ENCODE measurements at regions not wholly inside any gene's neighbourhood (a gene's known extent, or its start where the extent isn't known, plus 50 kb on each side); places are given as distances from the start of the nearest gene placed in this dataset.
"Not testable (repeated sequence)": the region's sequence is repeated elsewhere in the genome, so short reads cannot be mapped to it uniquely, and the experiment has no call there.

GRCh38 chr1:199084293-199084692 lies 445.5 kb downstream of the PTPRC start:
- H3K36me3 ChIP-seq = no peaks in the 10 kb centered on the region
- no peak for DNase-seq (ENCODE audit: low read depth in 1 of 2, low spot score in 2 of 2)
- H3K9me3 ChIP-seq (replicated peaks) = no peaks in the 10 kb centered on the region
- H3K27me3 ChIP-seq (replicated peaks) = no peaks in the 10 kb centered on the region
- H3K4me3 ChIP-seq = no peak overlapping the region
- H3K27ac ChIP-seq = no peak overlapping the region
- H3K4me1 ChIP-seq (replicated peaks) = no peaks in the 10 kb centered on the region

GRCh38 chr1:199085903-199086302 lies 447.1 kb downstream of the PTPRC start:
- DNase-seq (ENCODE audit: low read depth in 1 of 2, low spot score in 2 of 2) = no peak
- H3K9me3 ChIP-seq (replicated peaks) = no peaks in the 10 kb centered on the region
- H3K27me3 ChIP-seq (replicated peaks) = no peaks in the 10 kb centered on the region
- H3K4me3 ChIP-seq = no peak overlapping the region
- no peaks in the 10 kb centered on the region for H3K36me3 ChIP-seq
- no peak overlapping the region for H3K27ac ChIP-seq
- no peaks in the 10 kb centered on the region for H3K4me1 ChIP-seq (replicated peaks)

- DNase-seq (ENCODE audit: low read depth in 1 of 2, low spot score in 2 of 2) = no peak
- Histone ChIP-seq H3K27ac (no peak overlapping the region), H3K36me3 (no peaks in the 10 kb centered on the region), H3K27me3 (replicated peaks) (no peaks in the 10 kb centered on the region), H3K4me3 (no peak overlapping the region), H3K9me3 (replicated peaks) (no peaks in the 10 kb centered on the region), H3K4me1 (replicated peaks) (no peaks in the 10 kb centered on the region)
Measured at GRCh38 chr1:199087144-199087543, 448.3 kb downstream of the PTPRC start.

- Histone ChIP-seq H3K27me3 (replicated peaks) (no peaks in the 10 kb centered on the region), H3K9me3 (replicated peaks) (no peaks in the 10 kb centered on the region), H3K4me1 (replicated peaks) (no peaks in the 10 kb centered on the region), H3K36me3 (no peaks in the 10 kb centered on the region), H3K27ac (no peak overlapping the region), H3K4me3 (no peak overlapping the region)
- DNase-seq (ENCODE audit: low read depth in 1 of 2, low spot score in 2 of 2) = no peak
Measured at GRCh38 chr1:199089393-199090122, 450.7 kb downstream of the PTPRC start.

- not testable (repeated sequence) for H3K4me3 ChIP-seq; H3K27me3 ChIP-seq (replicated peaks); H3K36me3 ChIP-seq; DNase-seq (ENCODE audit: low read depth in 1 of 2, low spot score in 2 of 2); H3K4me1 ChIP-seq (replicated peaks); H3K27ac ChIP-seq; H3K9me3 ChIP-seq (replicated peaks)
Measured at GRCh38 chr1:199095628-199096027, 456.8 kb downstream of the PTPRC start.

GRCh38 chr1:199096591-199096990 lies 457.8 kb downstream of the PTPRC start:
- no peak overlapping the region for H3K27ac ChIP-seq
- no peaks in the 10 kb centered on the region for H3K27me3 ChIP-seq (replicated peaks)
- no peaks in the 10 kb centered on the region for H3K9me3 ChIP-seq (replicated peaks)
- DNase-seq (ENCODE audit: low read depth in 1 of 2, low spot score in 2 of 2) = no peak
- no peaks in the 10 kb centered on the region for H3K36me3 ChIP-seq
- H3K4me1 ChIP-seq (replicated peaks) = no peaks in the 10 kb centered on the region
- H3K4me3 ChIP-seq = no peak overlapping the region

GRCh38 chr1:199098468-199098867 lies 459.6 kb downstream of the PTPRC start:
- Histone ChIP-seq H3K4me1 (replicated peaks) (no peaks in the 10 kb centered on the region), H3K4me3 (no peak overlapping the region), H3K27me3 (replicated peaks) (no peaks in the 10 kb centered on the region), H3K9me3 (replicated peaks) (no peaks in the 10 kb centered on the region), H3K27ac (no peak overlapping the region), H3K36me3 (no peaks in the 10 kb centered on the region)
- DNase-seq (ENCODE audit: low read depth in 1 of 2, low spot score in 2 of 2) = no peak

- H3K27me3 ChIP-seq (replicated peaks) = no peaks in the 10 kb centered on the region
- H3K4me3 ChIP-seq = no peak overlapping the region
- no peak overlapping the region for H3K27ac ChIP-seq
- H3K36me3 ChIP-seq = no peaks in the 10 kb centered on the region
- H3K9me3 ChIP-seq (replicated peaks) = no peaks in the 10 kb centered on the region
- H3K4me1 ChIP-seq (replicated peaks) = no peaks in the 10 kb centered on the region
- no peak for DNase-seq (ENCODE audit: low read depth in 1 of 2, low spot score in 2 of 2)
Measured at GRCh38 chr1:199101139-199101538, 462.3 kb downstream of the PTPRC start.

GRCh38 chr1:199101635-199102034 lies 462.8 kb downstream of the PTPRC start:
- H3K9me3 ChIP-seq (replicated peaks) = no peaks in the 10 kb centered on the region
- H3K4me1 ChIP-seq (replicated peaks) = no peaks in the 10 kb centered on the region
- no peaks in the 10 kb centered on the region for H3K36me3 ChIP-seq
- no peak for DNase-seq (ENCODE audit: low read depth in 1 of 2, low spot score in 2 of 2)
- no peak overlapping the region for H3K4me3 ChIP-seq
- H3K27ac ChIP-seq = no peak overlapping the region
- H3K27me3 ChIP-seq (replicated peaks) = no peaks in the 10 kb centered on the region

- Histone ChIP-seq H3K36me3 (no peaks in the 10 kb centered on the region), H3K27me3 (replicated peaks) (no peaks in the 10 kb centered on the region), H3K4me1 (replicated peaks) (no peaks in the 10 kb centered on the region), H3K4me3 (no peak overlapping the region), H3K27ac (no peak overlapping the region), H3K9me3 (replicated peaks) (no peaks in the 10 kb centered on the region)
- DNase-seq (ENCODE audit: low read depth in 1 of 2, low spot score in 2 of 2) = no peak
Measured at GRCh38 chr1:199102239-199102638, 463.4 kb downstream of the PTPRC start.

- Histone ChIP-seq H3K4me1 (replicated peaks) (no peaks in the 10 kb centered on the region), H3K4me3 (no peak overlapping the region), H3K27ac (no peak overlapping the region), H3K9me3 (replicated peaks) (no peaks in the 10 kb centered on the region), H3K27me3 (replicated peaks) (no peaks in the 10 kb centered on the region), H3K36me3 (no peaks in the 10 kb centered on the region)
- no peak for DNase-seq (ENCODE audit: low read depth in 1 of 2, low spot score in 2 of 2)
Measured at GRCh38 chr1:199109160-199109559, 470.3 kb downstream of the PTPRC start.

- H3K27me3 ChIP-seq (replicated peaks) = no peaks in the 10 kb centered on the region
- no peak for DNase-seq (ENCODE audit: low read depth in 1 of 2, low spot score in 2 of 2)
- no peaks in the 10 kb centered on the region for H3K9me3 ChIP-seq (replicated peaks)
- H3K4me3 ChIP-seq = no peak overlapping the region
- H3K4me1 ChIP-seq (replicated peaks) = no peaks in the 10 kb centered on the region
- H3K36me3 ChIP-seq = no peaks in the 10 kb centered on the region
- H3K27ac ChIP-seq = no peak overlapping the region
Measured at GRCh38 chr1:199112365-199112764, 473.5 kb downstream of the PTPRC start.

GRCh38 chr1:199113265-199113869 lies 474.5 kb downstream of the PTPRC start:
- no peaks in the 10 kb centered on the region for H3K4me1 ChIP-seq (replicated peaks)
- H3K27ac ChIP-seq = no peak overlapping the region
- H3K27me3 ChIP-seq (replicated peaks) = no peaks in the 10 kb centered on the region
- no peaks in the 10 kb centered on the region for H3K36me3 ChIP-seq
- H3K9me3 ChIP-seq (replicated peaks) = no peaks in the 10 kb centered on the region
- H3K4me3 ChIP-seq = no peak overlapping the region
- DNase-seq (ENCODE audit: low read depth in 1 of 2, low spot score in 2 of 2) = peak; percentile 16 to 47

GRCh38 chr1:199116488-199116887 lies 477.6 kb downstream of the PTPRC start:
- no peaks in the 10 kb centered on the region for H3K36me3 ChIP-seq
- H3K4me3 ChIP-seq = no peak overlapping the region
- DNase-seq (ENCODE audit: low read depth in 1 of 2, low spot score in 2 of 2) = no peak
- no peaks in the 10 kb centered on the region for H3K4me1 ChIP-seq (replicated peaks)
- no peaks in the 10 kb centered on the region for H3K9me3 ChIP-seq (replicated peaks)
- H3K27me3 ChIP-seq (replicated peaks) = no peaks in the 10 kb centered on the region
- no peak overlapping the region for H3K27ac ChIP-seq

- Histone ChIP-seq H3K36me3 (no peaks in the 10 kb centered on the region), H3K4me3 (no peak overlapping the region), H3K27ac (no peak overlapping the region), H3K4me1 (replicated peaks) (0 out of 2 replicates have a peak, but pooled peaks cover 4% of the 10 kb centered on the region), H3K9me3 (replicated peaks) (no peaks in the 10 kb centered on the region), H3K27me3 (replicated peaks) (no peaks in the 10 kb centered on the region)
- no peak for DNase-seq (ENCODE audit: low read depth in 1 of 2, low spot score in 2 of 2)
Measured at GRCh38 chr1:199121047-199121446, 482.2 kb downstream of the PTPRC start.
